Fibroblast of lung (primary cell): ENCODE measurements at regions not wholly inside any gene's neighbourhood (a gene's known extent, or its start where the extent isn't known, plus 50 kb on each side); places are given as distances from the start of the nearest gene placed in this dataset.

ENCODE experiments used
- DNase-seq, 2 donors: peaks; one replicate each; pipeline versions ENCODE4 v3.0.0 to v3.0.0-alpha.2; 2010; ENCODE audit warnings: low read depth in 2 of 2
- H2AFZ ChIP-seq: 2 replicates; pipeline ENCODE4 v1.5.1; 2012; ENCODE audit warnings: low read length, control low read depth, inconsistent platforms
- H3K27ac ChIP-seq: 2 replicates; pipeline ENCODE4 v1.5.1; 2011; ENCODE audit warnings: low read length, control low read depth; ENCODE audit not compliant: insufficient read depth
- H3K27me3 ChIP-seq: 2 replicates; pipeline ENCODE4 v1.5.1; 2011; ENCODE audit warnings: mild to moderate bottlenecking, low read length; ENCODE audit not compliant: control insufficient read depth, insufficient read depth
- H3K36me3 ChIP-seq: 2 replicates; pipeline ENCODE4 v1.5.1; 2011; ENCODE audit warnings: low read length; ENCODE audit not compliant: control insufficient read depth, insufficient read depth
- H3K4me1 ChIP-seq: 2 replicates; pipeline ENCODE4 v1.5.1; 2011; ENCODE audit warnings: low read length; ENCODE audit not compliant: control insufficient read depth, insufficient read depth; ENCODE audit errors: extremely low read depth
- H3K4me2 ChIP-seq: 2 replicates; pipeline ENCODE4 v1.5.1; 2011; ENCODE audit warnings: low read length, control low read depth; ENCODE audit not compliant: insufficient read depth; ENCODE audit errors: extremely low read depth
- H3K4me3 ChIP-seq, 4 experiments: fragments of 200-600 bp in 1 of 4; sonication (generic) in 1 of 4; replicated peaks in 1 of 4; 2 replicates each; pipeline ENCODE4 v1.5.1; 2011 to 2016; ENCODE audit warnings: low read length in 4 of 4, low read depth in 3 of 4, mild to moderate bottlenecking in 3 of 4, control low read depth in 2 of 4, inconsistent platforms in 1 of 4, mixed read lengths in 1 of 4; ENCODE audit not compliant: insufficient read depth in 1 of 4; ENCODE audit errors: control extremely low read depth in 1 of 4
- H3K79me2 ChIP-seq: 2 replicates; pipeline ENCODE4 v1.5.1; 2012; ENCODE audit warnings: mild to moderate bottlenecking, low read length, inconsistent platforms; ENCODE audit not compliant: control insufficient read depth, insufficient read depth
- H3K9ac ChIP-seq: 2 replicates; pipeline ENCODE4 v1.5.1; 2011; ENCODE audit warnings: mild to moderate bottlenecking, low read length, control low read depth; ENCODE audit not compliant: insufficient read depth
- H3K9me3 ChIP-seq: 2 replicates; pipeline ENCODE4 v1.5.1; 2012; ENCODE audit warnings: low read depth, low read length; ENCODE audit not compliant: control insufficient read depth, insufficient read depth
- H4K20me1 ChIP-seq: 2 replicates; pipeline ENCODE4 v1.5.1; 2011; ENCODE audit warnings: low read length; ENCODE audit not compliant: control insufficient read depth, insufficient read depth; ENCODE audit errors: extremely low read depth
- CTCF ChIP-seq, 2 donors: IDR thresholded peaks in 1 of 2; conservative IDR thresholded peaks in 1 of 2; 1 replicate in 1 of 2; 2 replicates in 1 of 2; pipeline ENCODE4 v1.5.1; 2011 to 2012; ENCODE audit warnings: low read length in 2 of 2, control low read depth in 1 of 2, inconsistent platforms in 1 of 2, low read depth in 1 of 2, mild to moderate bottlenecking in 1 of 2
- EZH2 ChIP-seq: IDR thresholded peaks from 2 replicates; pipeline ENCODE4 v1.5.1; 2012; ENCODE audit warnings: low read length, control low read depth, mild to moderate bottlenecking; ENCODE audit errors: missing control alignments

DNA sequence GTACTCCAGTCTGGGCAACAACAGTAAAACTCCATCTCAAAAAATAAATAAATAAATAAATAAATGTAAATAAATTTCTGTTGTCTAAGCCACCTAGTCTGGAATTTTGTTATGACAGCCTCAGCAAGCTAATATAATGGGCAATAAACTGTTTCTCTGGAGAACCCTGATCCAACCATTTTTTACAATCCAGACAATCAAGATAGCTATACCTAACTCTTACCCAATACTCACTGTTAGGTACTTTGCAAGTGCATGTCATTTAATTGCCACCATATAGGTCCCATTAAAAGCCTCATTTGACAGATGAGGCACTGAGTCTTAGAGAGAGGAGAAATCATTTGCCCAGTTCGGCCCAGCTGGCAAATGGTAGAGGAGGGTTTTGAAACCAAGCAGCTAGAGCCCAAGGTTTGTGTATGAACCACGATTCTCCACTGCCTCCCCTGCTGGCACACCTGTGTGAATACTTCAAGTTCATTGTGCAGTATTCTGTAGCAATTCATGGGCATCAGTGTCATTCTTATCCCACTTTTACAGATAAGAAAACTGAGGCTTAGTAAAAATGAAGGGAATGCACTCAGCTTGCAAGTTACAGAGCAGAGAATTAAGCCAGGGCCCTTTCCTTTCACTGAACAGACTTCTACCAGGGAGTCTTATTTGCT, 107.0 kb upstream of the UBE2E1 start:
- Histone ChIP-seq H3K4me3 (no peak overlapping the region), H3K27ac (no peak overlapping the region), H2AFZ (no peak overlapping the region), H3K79me2 (no peaks in the 10 kb centered on the region), H3K9ac (no peak overlapping the region), H3K36me3 (no peaks in the 10 kb centered on the region), H3K4me1 (no peaks in the 10 kb centered on the region), H3K27me3 (no peaks in the 10 kb centered on the region), H3K4me2 (no peak overlapping the region), H4K20me1 (no peaks in the 10 kb centered on the region), H3K9me3 (no peaks in the 10 kb centered on the region)
- TF ChIP-seq EZH2 = no peak
- no peak for TF ChIP-seq CTCF (conservative IDR thresholded peaks at IDR 0.05 in 1 of 2, IDR thresholded peaks at IDR 0.05 in 1 of 2; ENCODE audit: low read depth in 1 of 2, low read length in 2 of 2)
- DNase-seq = no peak

- no peaks in the 10 kb centered on the region for H4K20me1 ChIP-seq
- no peaks in the 10 kb centered on the region for H3K9me3 ChIP-seq
- H3K27me3 ChIP-seq = no peaks in the 10 kb centered on the region
- H3K4me1 ChIP-seq = no peaks in the 10 kb centered on the region
- no peaks in the 10 kb centered on the region for H3K79me2 ChIP-seq
- TF ChIP-seq CTCF (conservative IDR thresholded peaks at IDR 0.05 in 1 of 2, IDR thresholded peaks at IDR 0.05 in 1 of 2; ENCODE audit: low read depth in 1 of 2, low read length in 2 of 2) (no peak), EZH2 (no peak)
- H2AFZ ChIP-seq = no peak overlapping the region
- H3K4me2 ChIP-seq = no peak overlapping the region
- H3K36me3 ChIP-seq = no peaks in the 10 kb centered on the region
- no peak overlapping the region for H3K4me3 ChIP-seq
- no peak overlapping the region for H3K9ac ChIP-seq
- no peak overlapping the region for H3K27ac ChIP-seq
- DNase-seq = no peak
Measured at GRCh38 chr3:23700616-23701015, 105.1 kb upstream of the UBE2E1 start.

- Histone ChIP-seq H3K9me3 (no peaks in the 10 kb centered on the region), H3K36me3 (no peaks in the 10 kb centered on the region)
- peak in 1 of 2 donors; percentile 32 for DNase-seq
Measured at GRCh38 chr3:23701716-23702597, 103.8 kb upstream of the UBE2E1 start.

More at GRCh38 chr3:23701716-23702597, 103.8 kb upstream of the UBE2E1 start:
- TF ChIP-seq CTCF (conservative IDR thresholded peaks at IDR 0.05 in 1 of 2, IDR thresholded peaks at IDR 0.05 in 1 of 2; ENCODE audit: low read depth in 1 of 2, low read length in 2 of 2) (no peak), EZH2 (no peak)
- no peaks in the 10 kb centered on the region for H4K20me1 ChIP-seq
- H3K27ac ChIP-seq = no peak overlapping the region
- no peak overlapping the region for H3K4me2 ChIP-seq
- no peaks in the 10 kb centered on the region for H3K79me2 ChIP-seq
- H3K9ac ChIP-seq = no peak overlapping the region
- H2AFZ ChIP-seq = no peak overlapping the region
- no peaks in the 10 kb centered on the region for H3K4me1 ChIP-seq
- no peaks in the 10 kb centered on the region for H3K27me3 ChIP-seq
- no peak overlapping the region for H3K4me3 ChIP-seq
